ENCODE measurements at regions not wholly inside any gene's neighbourhood (a gene's known extent, or its start where the extent isn't known, plus 50 kb on each side); places are given as distances from the start of the nearest gene placed in this dataset.

GRCh38 chr12:76697849-76698248, 66.1 kb upstream of the ZDHHC17 start:
- BruUV-seq (replicated peaks), result no TSS peak
- no peaks in the 10 kb centered on the region for H3K36me3 ChIP-seq (ENCODE audit: control insufficient read depth, insufficient read depth, low read length)
- H3K27me3 ChIP-seq (ENCODE audit: control insufficient read depth, insufficient read depth, low read length), result no peaks in the 10 kb centered on the region
- H3K27ac ChIP-seq (ENCODE audit: low read length), result no peak overlapping the region
- intact Hi-C loops (cut with micrococcal nuclease; ENCODE audit: unreplicated experiment), result no loop called here
- POLR2A ChIA-PET, result no interaction called here
- CTCF ChIA-PET, result interaction anchor here (0.5 kb wide), 1 partner anchor 95 kb away, joined by 3 read pairs; no protein-coding TSS in a partner anchor
- no peak for TF ChIP-seq SIN3A (IDR thresholded peaks at IDR 0.05; ENCODE audit: borderline replicate concordance, insufficient read depth, low read depth, low read length)
- no peak for TF ChIP-seq REST (IDR thresholded peaks at IDR 0.05; ENCODE audit: insufficient read depth in 1 of 2, low read depth in 2 of 2, low read length in 1 of 2)
- TF ChIP-seq CTCF (IDR thresholded peaks at IDR 0.05), result no peak
- no peak for TF ChIP-seq POLR2AphosphoS5 (IDR thresholded peaks at IDR 0.05; ENCODE audit: low read depth, low read length)
- no peak for TF ChIP-seq TCF7L2 (IDR thresholded peaks at IDR 0.05; ENCODE audit: low read depth, low read length)
- no peak overlapping the region for H3K4me3 ChIP-seq (ENCODE audit: low read depth in 2 of 2, low read length in 2 of 2)
- DNase-seq (ENCODE audit: low read depth, low spot score) (no peak), ATAC-seq (no peak)
- H3K9me3 ChIP-seq (ENCODE audit: control insufficient read depth, insufficient read depth, low read depth, low read length), result no peaks in the 10 kb centered on the region
- in situ Hi-C loops (cut with HindIII; ENCODE audit: low pct_unique_long_range_greater_than_20kb, low sequenced_read_pairs), result no loop called here
- no peaks in the 10 kb centered on the region for H3K4me1 ChIP-seq (ENCODE audit: control insufficient read depth, insufficient read depth, low read length)

GRCh38 chr12:76698316-76698715, 65.6 kb upstream of the ZDHHC17 start:
- no TSS peak for BruUV-seq (replicated peaks)
- ChIA-PET CTCF (interaction anchor here (0.5 kb wide), 1 partner anchor 94 kb away, joined by 3 read pairs; no protein-coding TSS in a partner anchor), POLR2A (no interaction called here)
- DNase-seq (ENCODE audit: low read depth, low spot score), result no peak
- Histone ChIP-seq H3K36me3 (ENCODE audit: control insufficient read depth, insufficient read depth, low read length) (no peaks in the 10 kb centered on the region), H3K27me3 (ENCODE audit: control insufficient read depth, insufficient read depth, low read length) (no peaks in the 10 kb centered on the region), H3K9me3 (ENCODE audit: control insufficient read depth, insufficient read depth, low read depth, low read length) (no peaks in the 10 kb centered on the region), H3K4me1 (ENCODE audit: control insufficient read depth, insufficient read depth, low read length) (no peaks in the 10 kb centered on the region), H3K4me3 (ENCODE audit: low read depth in 2 of 2, low read length in 2 of 2) (no peak overlapping the region), H3K27ac (ENCODE audit: low read length) (no peak overlapping the region)
- ATAC-seq, result no peak
- intact Hi-C loops (cut with micrococcal nuclease; ENCODE audit: unreplicated experiment), result no loop called here
- in situ Hi-C loops (cut with HindIII; ENCODE audit: low pct_unique_long_range_greater_than_20kb, low sequenced_read_pairs), result no loop called here
- TF ChIP-seq TCF7L2 (IDR thresholded peaks at IDR 0.05; ENCODE audit: low read depth, low read length) (no peak), POLR2AphosphoS5 (IDR thresholded peaks at IDR 0.05; ENCODE audit: low read depth, low read length) (no peak), SIN3A (IDR thresholded peaks at IDR 0.05; ENCODE audit: borderline replicate concordance, insufficient read depth, low read depth, low read length) (no peak), CTCF (IDR thresholded peaks at IDR 0.05) (no peak), REST (IDR thresholded peaks at IDR 0.05; ENCODE audit: insufficient read depth in 1 of 2, low read depth in 2 of 2, low read length in 1 of 2) (no peak)
